Ectodermal cell (in vitro differentiated cells): ENCODE measurements at regions not wholly inside any gene's neighbourhood (a gene's known extent, or its start where the extent isn't known, plus 50 kb on each side); places are given as distances from the start of the nearest gene placed in this dataset.

Experiments
- H3K27ac ChIP-seq: 2 replicates; pipeline ENCODE4 v1.7.0; 2013; ENCODE audit warnings: mild to moderate bottlenecking, low read depth, low read length; ENCODE audit not compliant: insufficient read depth, poor library complexity, severe bottlenecking
- H3K27me3 ChIP-seq: 2 replicates; pipeline ENCODE4 v1.7.0; 2013; ENCODE audit warnings: mild to moderate bottlenecking, low read length; ENCODE audit not compliant: insufficient read depth, control insufficient read depth, poor library complexity, severe bottlenecking
- H3K36me3 ChIP-seq: one replicate; pipeline ENCODE4 v1.7.0; 2013; ENCODE audit warnings: low read length; ENCODE audit not compliant: control insufficient read depth, insufficient read depth
- H3K4me1 ChIP-seq: one replicate; pipeline ENCODE4 v1.7.0; 2013; ENCODE audit warnings: low read length; ENCODE audit not compliant: control insufficient read depth, insufficient read depth
- H3K4me3 ChIP-seq: 2 replicates; pipeline ENCODE4 v1.7.0; 2013; ENCODE audit warnings: low read depth, low read length, control low read depth; ENCODE audit not compliant: insufficient read depth
- H3K9me3 ChIP-seq: 2 replicates; pipeline ENCODE4 v1.7.0; 2013; ENCODE audit warnings: mild to moderate bottlenecking, low read length, moderate library complexity; ENCODE audit not compliant: control insufficient read depth
- WGBS, 2 experiments: methylation state at CpG; one replicate each; pipeline ENCODE4 v1.1.7; 2013; ENCODE audit warnings: missing lambda C conversion rate in 2 of 2; 5-methylcytosine and 5-hydroxymethylcytosine counted together

GRCh38 chr11:127057126-127057525 is 56.6 kb upstream of the KIRREL3 start:
- Histone ChIP-seq H3K4me3 (no peak overlapping the region), H3K36me3 (no peaks in the 10 kb centered on the region), H3K4me1 (peaks cover 20% of the 10 kb centered on the region), H3K9me3 (no peaks in the 10 kb centered on the region), H3K27me3 (no peaks in the 10 kb centered on the region), H3K27ac (no peak overlapping the region)
- WGBS, 2 experiments = 90 to 94% methylated on average over 8 of the region's 8 CpGs

DNA sequence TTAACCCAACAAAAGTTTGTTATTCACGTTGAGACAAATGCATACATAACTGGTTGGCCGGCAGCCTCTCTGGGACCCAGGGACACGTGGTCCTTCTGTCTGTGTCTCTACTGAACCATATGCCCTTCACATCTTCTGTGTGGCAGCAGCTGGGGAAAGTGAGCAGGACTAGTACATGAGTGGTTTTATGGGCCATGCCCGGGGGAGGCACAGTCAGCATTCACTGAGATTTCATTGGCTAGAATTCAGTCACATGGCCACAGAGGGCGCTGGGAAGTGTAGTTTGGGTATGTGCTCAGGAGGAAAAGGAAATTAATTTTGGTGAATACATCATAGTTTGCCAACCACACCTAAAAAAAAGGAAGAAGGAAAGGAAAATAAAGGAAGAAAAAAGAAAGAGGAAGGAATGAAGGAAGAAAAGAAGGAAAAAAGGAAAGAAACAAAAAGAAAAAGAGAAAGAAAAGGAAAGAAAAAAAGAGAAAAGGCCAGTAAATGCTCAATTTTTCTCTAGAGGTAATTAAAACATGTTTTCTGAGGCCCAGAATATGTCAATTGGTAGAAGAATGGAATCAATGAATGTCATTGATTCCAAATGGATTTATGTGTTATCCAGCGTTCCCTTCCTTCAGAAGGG is 55.9 kb upstream of the KIRREL3 start:
- no peaks in the 10 kb centered on the region for H3K36me3 ChIP-seq
- WGBS, 2 experiments = 89 to 90% methylated on average over 6 of the region's 6 CpGs
- no peaks in the 10 kb centered on the region for H3K27me3 ChIP-seq

DNA sequence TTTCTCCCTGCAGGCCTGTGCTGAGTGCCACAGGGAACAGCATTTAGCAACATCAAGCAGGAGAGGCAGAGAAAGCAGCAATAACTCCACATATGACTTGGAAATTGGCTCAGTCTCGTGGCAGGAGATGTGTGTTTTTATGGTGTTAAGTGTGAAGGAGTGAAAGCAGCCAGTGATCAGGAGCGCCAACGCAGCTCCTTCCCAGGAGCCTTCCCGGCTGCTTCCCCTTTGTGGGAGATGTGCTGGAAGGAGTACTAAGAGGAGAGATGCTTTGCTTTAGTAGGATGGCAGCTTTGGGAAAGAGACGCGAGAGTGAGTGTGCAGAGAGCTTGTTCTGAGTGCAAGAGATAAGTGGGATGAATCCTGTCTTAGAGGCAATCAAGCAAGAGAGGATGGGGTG is 54.7 kb upstream of the KIRREL3 start:
- no peaks in the 10 kb centered on the region for H3K9me3 ChIP-seq
- H3K27me3 ChIP-seq = no peaks in the 10 kb centered on the region
- H3K36me3 ChIP-seq = no peaks in the 10 kb centered on the region
- peaks cover 24% of the 10 kb centered on the region for H3K4me1 ChIP-seq
- WGBS, 2 experiments = 93 to 94% methylated on average over 6 of the region's 6 CpGs
- H3K4me3 ChIP-seq = no peak overlapping the region
- no peak overlapping the region for H3K27ac ChIP-seq

More for the DNA sequence above, 55.9 kb upstream of the KIRREL3 start:
- no peaks in the 10 kb centered on the region for H3K9me3 ChIP-seq
- H3K4me1 ChIP-seq = peaks cover 24% of the 10 kb centered on the region
- no peak overlapping the region for H3K27ac ChIP-seq
- H3K4me3 ChIP-seq = no peak overlapping the region

DNA sequence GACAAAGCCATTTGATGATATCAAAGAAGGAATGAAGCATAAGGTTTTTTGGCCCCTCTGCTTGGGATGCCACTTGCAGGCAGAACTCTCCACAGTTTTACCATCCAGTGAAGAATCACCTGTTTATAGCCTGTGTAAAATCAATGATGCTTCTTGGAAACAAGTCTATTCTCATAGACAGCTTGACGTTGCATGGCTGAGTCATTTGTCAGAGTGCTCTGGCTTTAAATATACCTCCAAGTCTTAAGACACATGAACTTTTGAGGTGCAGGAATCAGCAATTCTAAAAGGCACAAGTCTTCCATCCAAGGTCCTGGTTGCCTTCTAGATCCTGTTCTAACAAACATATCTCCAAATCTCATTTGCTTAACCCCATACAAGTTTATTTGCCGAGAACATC is 53.6 kb upstream of the KIRREL3 start:
- WGBS, 2 experiments = 91 to 93% methylated on average over 2 of the region's 2 CpGs
- H3K27me3 ChIP-seq = no peaks in the 10 kb centered on the region
- H3K4me1 ChIP-seq = peaks cover 24% of the 10 kb centered on the region
- H3K9me3 ChIP-seq = no peaks in the 10 kb centered on the region
- H3K4me3 ChIP-seq = no peak overlapping the region
- H3K36me3 ChIP-seq = no peaks in the 10 kb centered on the region
- H3K27ac ChIP-seq = no peak overlapping the region

GRCh38 chr11:127052404-127052803 is 51.8 kb upstream of the KIRREL3 start:
- Histone ChIP-seq H3K4me1 (peaks cover 15% of the 10 kb centered on the region), H3K9me3 (no peaks in the 10 kb centered on the region), H3K36me3 (no peaks in the 10 kb centered on the region), H3K27ac (peak overlapping the region; percentile 3), H3K4me3 (no peak overlapping the region), H3K27me3 (no peaks in the 10 kb centered on the region)
- WGBS, 2 experiments = 14% methylated on average over 1 of the region's 1 CpG; no CpG with 5 or more reads in 1 of the 2 experiments
